OCI-LY7 (cell line): ENCODE measurements at regions not wholly inside any gene's neighbourhood (a gene's known extent, or its start where the extent isn't known, plus 50 kb on each side); places are given as distances from the start of the nearest gene placed in this dataset.

Experiments used
- CTCF ChIP-seq: fragments of 200-600 bp; sonication (generic); conservative IDR thresholded peaks from 2 replicates; pipeline ENCODE4 v1.5.1; 2014; ENCODE audit warnings: mild to moderate bottlenecking, antibody characterized with exemption, low read length, moderate library complexity, mixed read lengths
- EZH2phosphoT487 ChIP-seq: fragments of 200-600 bp; sonication (generic); IDR thresholded peaks from 2 replicates; pipeline ENCODE4 v1.6.1; 2018; ENCODE audit warnings: low read depth, borderline replicate concordance, mild to moderate bottlenecking, mixed run types, antibody characterized with exemption, low read length, moderate library complexity, mixed read lengths

- TF ChIP-seq CTCF: no peak
- no peak for TF ChIP-seq EZH2phosphoT487
Observed at GRCh38 chr1:232474826-232475225, 155.1 kb downstream of the SIPA1L2 start.
